ELF-1 (cell line): ENCODE measurements at regions not wholly inside any gene's neighbourhood (a gene's known extent, or its start where the extent isn't known, plus 50 kb on each side); places are given as distances from the start of the nearest gene placed in this dataset.

Source experiments
- DNase-seq: peaks from one replicate; pipeline ENCODE4 v3.0.0-alpha.2; 2016; ENCODE audit warnings: low read depth, low spot score

GRCh38 chr1:84759756-84760155 lies 69.5 kb upstream of the SSX2IP start:
- no peak for DNase-seq

DNA sequence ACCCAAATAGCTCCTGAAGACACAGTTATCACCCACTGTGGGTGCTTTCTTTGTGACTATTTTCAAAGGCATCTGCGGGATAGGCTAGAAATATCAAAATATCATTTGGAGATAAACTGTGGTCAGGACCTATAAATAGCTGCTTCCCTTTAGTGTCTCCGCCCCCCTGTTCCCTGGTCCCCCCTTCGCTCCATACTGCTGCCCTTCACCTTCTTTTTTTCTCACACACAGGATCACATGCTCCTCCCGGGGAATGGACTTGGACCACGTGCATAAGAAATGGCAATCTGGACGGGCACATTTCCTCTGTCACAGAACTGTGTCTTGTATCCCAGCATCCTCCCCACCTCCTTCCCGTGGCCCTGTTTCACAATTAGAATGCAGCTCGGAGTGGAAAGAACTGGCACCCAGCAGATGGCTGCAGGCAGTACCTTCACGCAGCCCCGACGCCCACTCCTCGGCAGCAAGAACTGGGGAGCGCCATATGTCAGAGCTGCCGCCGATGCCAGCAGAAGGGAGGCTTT lies 68.8 kb upstream of the SSX2IP start:
- no peak for DNase-seq

DNA sequence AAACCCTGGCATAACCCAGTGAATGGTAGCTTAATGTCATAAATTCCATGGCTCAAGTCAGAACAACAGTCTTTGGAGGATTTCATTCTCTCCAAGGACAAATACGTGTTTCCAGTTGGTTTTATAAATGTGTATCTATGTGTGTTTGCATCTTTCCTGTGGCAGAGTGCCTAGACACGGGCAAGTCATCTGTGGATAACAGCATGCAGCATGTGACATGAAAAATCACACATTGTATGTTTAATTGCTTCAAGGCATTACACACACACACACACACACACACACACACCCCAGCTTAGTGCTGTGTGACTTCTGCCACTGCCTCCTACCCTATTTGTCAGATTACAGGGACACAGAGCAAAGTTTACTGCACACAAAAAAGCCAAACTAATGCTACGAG lies 68.2 kb upstream of the SSX2IP start:
- DNase-seq: no peak

DNA sequence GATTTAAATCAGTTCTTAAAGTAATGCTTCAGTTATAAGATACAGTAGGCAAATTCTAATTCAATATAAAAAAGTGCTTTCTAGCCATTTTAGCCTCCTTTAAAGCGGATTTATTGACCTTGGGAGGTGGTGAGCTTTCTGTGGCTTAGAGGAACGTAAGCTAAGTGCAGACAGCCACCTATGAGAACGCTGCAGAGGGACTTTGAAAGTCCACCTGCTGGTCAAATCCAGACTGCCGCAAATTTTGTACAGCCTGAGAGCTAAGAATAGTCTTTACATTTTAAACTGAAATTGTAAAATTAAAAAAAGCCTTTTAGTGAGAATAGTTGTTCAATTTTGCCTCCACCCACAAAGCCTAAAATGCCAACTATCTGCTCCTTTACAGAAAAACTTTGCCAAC lies 67.0 kb upstream of the SSX2IP start:
- DNase-seq: no peak

DNA sequence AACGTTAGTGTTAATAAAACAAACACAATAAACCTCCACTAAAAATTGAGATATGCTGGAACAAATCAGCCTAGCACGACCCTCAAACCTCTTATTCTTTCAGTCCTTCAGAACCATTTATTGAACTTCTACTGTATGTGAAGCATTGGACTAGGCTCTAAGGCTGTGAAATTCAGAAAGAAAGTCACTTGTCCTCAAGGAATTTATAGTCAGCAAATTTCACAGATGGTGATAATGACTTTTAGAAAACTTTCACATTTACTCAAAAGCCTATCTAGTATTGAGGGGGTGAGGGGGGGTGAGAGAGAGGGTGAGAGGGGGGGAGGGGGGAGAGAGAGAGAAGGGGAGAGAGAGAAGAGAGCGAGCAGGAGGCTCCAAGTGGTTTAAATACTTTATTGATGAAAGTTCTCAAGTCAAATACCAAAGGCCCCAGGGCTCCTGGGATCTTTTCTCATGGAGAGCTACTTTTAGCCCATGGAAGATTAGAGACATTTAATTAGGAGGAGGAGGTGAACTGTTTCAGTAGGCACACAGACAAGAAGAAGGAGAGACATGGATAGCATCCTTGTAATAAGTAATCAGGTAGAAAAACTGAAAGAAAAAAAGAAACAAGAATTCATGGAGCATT lies 66.3 kb upstream of the SSX2IP start:
- no peak for DNase-seq

- DNase-seq: no peak
Observed at GRCh38 chr1:84756001-84756400, 65.7 kb upstream of the SSX2IP start.

DNA sequence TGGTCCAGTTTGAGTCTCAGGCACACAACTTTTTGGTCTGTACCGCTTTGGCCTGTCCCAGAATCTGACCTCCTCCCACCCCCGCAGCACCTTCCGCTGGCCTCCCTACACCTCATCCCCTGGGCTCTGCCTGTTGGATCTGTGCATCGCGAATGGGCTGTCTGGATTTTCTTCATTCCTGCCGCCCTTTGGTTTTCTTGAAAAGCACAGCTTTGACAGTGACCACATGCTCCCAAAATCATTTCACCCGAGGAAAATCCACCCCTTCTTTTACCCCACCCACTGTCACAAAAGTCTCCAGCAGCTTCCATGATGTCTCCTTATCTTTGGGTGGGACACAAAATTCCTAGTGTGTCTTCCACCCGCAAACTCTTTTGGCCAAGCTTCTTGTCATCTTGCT lies 65.0 kb upstream of the SSX2IP start:
- DNase-seq: no peak

- no peak for DNase-seq
Observed at GRCh38 chr1:84754386-84754703, 64.1 kb upstream of the SSX2IP start.

GRCh38 chr1:84753516-84754385 lies 63.5 kb upstream of the SSX2IP start:
- peak; percentile 84 for DNase-seq

DNA sequence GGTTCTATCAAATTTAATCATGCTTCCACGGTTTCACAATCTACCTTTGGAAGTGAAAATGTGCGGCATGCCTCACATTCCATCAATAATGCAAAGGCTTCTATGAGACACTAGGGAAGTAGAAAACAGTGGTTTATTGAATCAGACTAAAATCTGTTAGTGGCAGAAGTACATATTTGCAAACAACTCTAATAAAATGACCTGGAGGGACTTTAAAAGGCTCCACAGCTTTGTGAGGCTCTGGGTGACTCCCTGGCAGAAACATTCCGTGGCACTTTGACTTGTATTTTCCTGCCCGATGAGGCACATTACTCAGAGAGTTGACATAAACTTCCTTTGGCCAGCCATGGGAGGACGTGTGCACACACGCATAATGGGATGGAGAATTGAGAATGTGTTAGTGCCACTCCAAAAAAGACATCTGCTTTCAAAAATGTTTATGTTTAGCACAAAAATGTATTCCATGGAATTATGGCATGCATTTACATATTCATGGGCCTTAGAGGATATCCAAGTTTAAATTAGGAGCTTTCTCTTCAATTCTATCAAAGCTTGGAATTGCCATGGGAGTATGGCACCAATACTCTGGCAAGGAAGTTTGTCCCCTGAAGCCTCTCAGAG lies 60.0 kb upstream of the SSX2IP start:
- DNase-seq: no peak

GRCh38 chr1:84749427-84749826 lies 59.2 kb upstream of the SSX2IP start:
- no peak for DNase-seq

- no peak for DNase-seq
Observed at GRCh38 chr1:84748364-84748763, 58.1 kb upstream of the SSX2IP start.

GRCh38 chr1:84745857-84746256 lies 55.6 kb upstream of the SSX2IP start:
- no peak for DNase-seq

GRCh38 chr1:84743896-84744295 lies 53.6 kb upstream of the SSX2IP start:
- DNase-seq: no peak

GRCh38 chr1:84742653-84743052 lies 52.4 kb upstream of the SSX2IP start:
- DNase-seq: no peak

- no peak for DNase-seq
Observed at GRCh38 chr1:84740050-84740714, 49.9 kb upstream of the SSX2IP start.
